ENCODE measurements at regions not wholly inside any gene's neighbourhood (a gene's known extent, or its start where the extent isn't known, plus 50 kb on each side); places are given as distances from the start of the nearest gene placed in this dataset.

DNA sequence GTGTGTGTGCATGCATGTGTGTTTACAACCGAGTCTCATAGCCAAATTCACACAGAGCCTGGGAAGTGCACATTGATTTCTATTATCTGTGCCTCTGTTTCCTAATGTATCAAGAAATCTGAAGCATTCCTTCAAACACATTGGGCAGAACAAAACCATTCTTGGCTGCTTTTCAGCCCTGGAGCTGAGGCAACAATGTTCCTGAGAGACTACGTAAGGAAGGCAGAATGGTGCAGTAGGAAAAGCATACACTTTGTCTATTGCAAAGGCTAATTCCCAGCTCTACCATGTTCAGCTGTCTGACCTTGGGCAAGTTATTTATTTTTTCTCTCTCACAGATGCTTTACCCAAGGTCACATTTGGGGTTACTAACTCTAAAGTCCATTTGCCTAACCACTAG is 575.5 kb downstream of the SOX6 start:
- no peak for DNase-seq

DNA sequence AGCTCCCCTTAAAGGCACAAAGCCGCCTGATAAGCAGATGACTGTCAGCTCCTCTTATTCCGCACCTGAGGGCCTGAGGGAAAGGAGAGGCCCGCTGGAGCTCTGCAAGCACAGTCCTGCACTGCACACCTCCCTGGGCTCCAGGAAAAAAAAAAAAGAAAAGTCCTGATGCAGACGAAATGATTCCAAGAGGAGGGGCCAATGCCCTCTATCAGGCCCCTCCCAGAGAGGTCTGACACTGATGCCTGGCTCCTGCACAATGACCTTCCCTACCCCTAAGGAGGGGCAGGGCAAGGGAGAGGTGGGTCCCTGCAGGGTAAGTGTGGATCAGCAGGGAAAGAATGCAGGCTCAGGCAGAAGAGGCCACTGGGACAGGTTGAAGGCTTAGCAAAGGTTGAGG is 572.7 kb downstream of the SOX6 start:
- no peak for DNase-seq

DNA sequence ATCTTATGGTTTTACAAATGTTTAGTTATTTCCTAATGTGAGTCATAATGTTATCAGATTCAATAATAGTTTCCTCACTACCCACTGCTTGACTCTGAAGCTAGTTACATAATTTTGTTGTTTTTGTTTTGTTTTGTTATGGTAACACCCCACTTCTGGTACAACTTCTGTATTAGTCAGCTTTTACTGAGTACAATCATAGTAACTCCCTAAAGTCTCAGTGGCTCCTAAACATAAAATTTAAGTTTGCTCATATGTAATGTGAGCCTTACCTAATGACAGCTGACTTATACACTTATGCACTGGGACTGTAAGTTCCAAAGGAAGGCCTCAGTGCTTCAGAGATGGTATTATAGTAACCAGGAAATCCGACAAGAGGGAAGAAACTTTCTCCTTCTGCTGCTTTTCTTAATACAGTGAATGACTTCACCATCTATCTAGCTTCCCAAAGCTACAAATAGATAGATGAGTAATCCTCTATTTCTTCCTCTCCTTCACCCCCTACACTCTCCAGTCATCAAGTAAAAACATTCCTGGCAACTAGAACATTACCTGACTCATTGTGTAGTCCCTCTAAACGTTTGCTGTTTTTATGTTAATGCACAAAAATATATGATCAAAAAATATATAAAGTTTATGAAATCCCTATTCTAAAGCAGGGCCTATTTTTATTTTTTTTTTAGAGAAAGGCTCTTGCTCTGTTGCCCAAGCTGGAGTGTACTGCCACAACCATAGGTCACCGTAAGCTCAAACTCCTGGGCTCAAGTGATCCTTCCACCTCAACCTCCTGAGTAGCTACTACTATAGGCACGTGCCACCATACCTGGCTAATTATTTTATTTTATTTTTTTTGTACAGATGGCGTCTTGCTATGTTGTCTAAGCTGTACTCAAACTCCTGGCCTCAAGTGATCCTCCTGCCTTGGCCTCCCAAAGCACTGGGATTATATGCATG is 563.0 kb downstream of the SOX6 start:
- DNase-seq: no peak

DNA sequence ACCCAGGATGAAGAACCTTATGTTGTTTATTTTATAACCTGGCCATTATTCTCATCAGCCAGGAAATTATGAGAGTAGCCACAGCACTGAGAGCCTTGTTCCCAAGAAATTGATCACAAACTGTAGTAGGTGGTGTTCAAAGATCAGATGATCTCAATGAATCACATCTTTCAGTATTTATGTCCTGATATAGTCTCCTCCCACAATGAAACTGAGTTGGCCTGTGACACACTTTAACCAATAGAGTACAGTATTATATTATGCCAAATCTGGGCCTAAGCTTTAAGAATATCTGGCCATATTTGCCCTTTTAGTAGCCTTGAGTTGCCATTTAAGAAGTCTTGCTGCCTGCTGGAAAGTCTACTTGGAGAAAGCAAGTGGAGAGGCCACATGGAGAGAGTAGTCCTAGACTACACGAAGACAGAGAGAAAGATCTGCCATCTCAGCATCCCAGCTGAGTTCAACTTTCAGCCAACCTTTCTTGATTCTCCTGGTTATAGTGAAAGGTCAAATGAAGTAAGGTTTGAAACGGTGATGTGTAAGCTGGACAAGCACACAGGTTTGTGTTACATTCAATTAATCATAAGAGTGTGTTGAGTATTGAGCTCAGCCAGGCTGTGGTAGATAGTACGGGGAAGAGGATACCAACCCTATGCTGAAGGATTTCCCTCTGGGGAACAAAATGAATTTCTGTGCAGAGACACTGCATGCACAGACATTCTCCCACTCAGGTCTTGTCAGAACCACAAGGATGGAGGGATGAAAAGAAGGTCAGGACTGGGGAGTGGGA is 561.8 kb downstream of the SOX6 start:
- no peak for DNase-seq

DNA sequence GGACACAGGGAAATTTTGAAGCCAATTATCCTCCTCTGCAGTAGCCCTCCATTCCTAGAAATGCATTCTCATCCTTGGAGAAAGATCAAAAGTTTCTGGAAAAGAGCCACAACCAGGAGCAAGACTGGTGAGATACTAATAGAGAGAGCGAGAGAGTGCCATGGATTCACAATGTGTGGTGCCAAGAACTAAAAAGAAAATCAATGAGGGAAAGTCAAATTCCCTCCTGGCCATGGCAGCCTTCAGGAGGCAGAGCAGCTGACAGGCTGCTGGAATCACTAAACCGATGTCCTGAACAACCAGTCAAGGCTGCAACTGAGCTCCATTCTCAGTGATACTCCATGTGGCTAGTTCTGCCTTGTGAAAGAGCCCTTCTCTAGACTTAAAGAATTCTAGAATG is 561.0 kb downstream of the SOX6 start:
- no peak for DNase-seq

DNA sequence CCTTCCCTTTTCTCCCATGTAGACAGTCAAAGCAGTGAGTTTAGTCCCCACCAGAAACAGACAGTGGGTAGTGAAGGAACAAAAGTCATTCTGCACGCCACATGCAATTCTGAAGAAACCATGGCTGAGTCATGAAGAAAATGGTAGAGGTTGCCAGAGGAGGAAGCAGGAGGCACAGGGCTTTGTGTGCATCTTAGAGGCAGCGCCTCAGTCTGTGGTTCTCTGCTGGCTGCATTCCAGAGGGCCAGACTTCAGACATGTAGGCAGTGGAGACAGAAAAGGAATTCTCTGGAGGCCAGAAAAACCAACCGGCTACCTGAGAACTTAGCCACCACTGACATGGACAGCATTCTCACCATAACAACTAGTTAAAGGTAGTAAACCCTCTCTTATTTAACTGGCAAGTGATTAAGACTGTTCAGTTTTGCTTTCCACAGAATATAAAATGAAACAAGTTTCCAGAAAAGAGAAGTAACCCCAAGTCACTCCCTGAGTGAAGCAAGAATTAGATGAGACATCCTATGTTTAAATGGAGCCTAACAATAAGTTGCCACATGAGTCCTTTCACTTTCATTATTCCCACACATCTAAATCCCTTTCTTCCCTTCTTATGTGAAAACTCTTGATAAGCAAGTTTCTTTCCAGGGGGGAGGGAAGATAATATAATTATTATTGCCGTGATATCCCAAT is 556.1 kb downstream of the SOX6 start:
- no peak for DNase-seq

DNA sequence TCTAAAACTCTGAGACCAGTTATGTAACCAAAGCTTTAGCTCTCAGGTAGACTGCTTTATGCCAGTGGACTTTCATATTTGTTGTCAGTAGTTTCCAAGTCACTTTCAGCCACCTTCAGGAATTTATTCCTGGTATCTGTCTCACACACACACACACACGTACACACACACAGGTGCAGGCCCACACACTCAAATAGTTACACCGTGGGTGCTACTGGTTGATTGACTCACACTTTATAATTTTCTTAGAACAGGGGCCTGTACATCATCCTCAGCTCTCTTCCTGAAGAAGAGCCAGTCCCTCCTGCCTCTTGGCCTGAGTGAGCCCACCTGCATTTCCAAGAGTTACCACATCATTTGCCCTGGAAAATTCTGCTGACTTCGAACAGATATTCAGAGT is 555.2 kb downstream of the SOX6 start:
- DNase-seq: no peak

DNA sequence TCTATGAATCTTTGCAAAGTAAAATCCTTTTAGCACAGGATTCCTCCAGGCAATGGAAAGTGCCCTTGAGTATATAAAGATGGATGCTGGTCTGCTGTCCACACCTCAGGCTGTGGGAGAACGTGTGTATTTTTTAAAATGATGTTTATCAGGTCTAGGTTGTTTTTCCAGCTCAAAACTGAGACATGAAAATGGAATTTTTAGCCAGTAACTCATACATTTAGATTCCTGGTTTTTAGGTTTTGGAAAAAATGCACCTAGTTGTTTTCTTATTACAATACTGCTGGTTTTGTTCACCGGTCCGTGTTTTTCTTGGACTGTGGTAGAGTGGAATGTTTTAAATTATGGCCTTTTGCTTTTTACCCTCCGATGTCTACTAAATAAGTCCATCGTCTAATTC is 554.7 kb downstream of the SOX6 start:
- no peak for DNase-seq

DNA sequence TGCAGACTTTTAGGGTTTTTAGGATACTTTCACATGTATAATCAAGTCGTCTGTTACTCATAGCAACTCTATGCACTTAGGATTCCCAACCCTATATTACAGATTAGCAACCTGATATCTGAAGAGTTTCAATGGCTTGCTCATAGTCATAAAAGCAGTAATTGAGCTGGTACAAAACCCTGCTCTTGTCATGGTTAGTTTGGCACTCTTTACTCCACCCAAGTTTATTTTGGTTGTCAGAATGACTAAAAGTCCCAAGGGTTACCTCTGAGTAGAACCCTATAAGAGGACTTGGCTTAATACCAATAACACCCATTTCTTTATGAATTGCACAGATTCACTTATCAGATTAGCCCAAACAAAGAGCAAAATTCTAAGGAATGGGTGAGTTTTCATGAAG is 550.6 kb downstream of the SOX6 start:
- peak; percentile 27 for DNase-seq

DNA sequence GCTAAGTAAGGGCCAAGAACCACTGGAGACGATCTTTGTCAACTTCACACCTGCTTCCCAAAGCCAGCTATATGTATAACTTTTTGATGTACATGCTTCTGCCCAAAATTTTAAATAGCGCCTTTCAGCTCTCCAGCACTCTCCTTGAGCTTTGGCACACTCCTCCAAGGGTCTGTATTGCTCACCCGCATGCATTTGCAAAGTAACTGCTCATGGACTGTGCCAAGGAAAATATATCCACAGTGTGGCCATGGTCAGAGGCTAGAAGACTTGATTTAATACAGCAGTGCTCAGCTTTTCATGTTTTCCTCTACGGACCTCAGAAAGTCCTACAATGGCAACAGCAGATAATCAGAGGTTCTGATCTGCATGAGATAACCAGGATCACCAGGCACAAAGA is 550.1 kb downstream of the SOX6 start:
- no peak for DNase-seq

DNA sequence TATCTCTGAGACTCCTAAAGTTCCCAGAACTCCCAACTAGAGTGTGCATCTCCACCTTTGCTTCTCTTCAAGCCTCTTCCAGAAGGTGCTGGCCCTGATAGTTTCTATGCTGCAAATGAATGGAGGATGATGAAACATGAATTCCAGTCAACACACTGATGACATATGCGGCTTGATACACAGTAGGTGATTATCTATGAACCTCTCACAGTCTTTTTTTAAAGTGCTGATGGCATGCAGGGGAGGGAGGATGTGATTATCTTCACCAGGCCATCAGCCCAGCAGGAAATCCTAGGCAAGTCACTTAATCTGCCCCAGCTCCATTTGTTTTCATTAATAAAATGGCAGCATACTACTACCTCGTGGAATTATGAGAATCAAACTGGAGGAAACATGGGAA is 548.5 kb downstream of the SOX6 start:
- no peak for DNase-seq

DNA sequence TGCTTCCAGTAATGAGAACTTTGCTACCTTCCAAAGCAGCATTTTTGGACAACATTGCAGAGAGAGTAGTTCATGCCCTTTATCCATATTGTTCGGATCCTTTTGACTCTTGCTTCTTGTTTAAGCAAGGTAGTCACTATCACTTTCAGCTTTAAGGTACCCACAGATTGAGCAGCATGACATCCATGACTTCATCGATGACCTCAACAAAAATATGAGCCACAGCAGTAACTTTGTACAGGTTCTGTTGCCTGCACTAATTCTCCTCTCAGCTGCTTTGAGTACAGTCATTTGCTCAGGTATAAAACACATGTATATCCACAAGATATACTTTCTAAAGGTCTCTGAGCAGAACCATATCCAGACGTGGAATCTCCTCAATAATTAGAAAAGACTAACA is 546.3 kb downstream of the SOX6 start:
- DNase-seq: no peak

DNA sequence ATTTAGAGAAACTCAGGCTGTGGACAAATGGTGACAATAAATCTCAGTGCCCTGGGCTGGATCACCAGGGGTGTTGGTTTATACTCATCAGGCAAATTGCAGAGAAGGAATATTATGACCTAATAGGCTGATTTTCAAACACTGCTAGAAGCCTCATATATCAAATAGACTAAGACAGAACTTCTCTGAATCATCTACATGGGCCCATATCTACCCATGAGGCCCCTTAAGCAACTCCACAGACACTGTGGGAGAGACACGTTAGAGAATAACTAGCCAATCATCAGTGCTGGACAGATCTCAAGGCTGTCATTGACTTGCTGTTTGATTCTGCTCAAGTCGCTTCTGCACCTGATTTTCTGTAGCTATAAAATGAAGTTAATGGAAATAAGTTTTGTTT is 545.8 kb downstream of the SOX6 start:
- DNase-seq: no peak

DNA sequence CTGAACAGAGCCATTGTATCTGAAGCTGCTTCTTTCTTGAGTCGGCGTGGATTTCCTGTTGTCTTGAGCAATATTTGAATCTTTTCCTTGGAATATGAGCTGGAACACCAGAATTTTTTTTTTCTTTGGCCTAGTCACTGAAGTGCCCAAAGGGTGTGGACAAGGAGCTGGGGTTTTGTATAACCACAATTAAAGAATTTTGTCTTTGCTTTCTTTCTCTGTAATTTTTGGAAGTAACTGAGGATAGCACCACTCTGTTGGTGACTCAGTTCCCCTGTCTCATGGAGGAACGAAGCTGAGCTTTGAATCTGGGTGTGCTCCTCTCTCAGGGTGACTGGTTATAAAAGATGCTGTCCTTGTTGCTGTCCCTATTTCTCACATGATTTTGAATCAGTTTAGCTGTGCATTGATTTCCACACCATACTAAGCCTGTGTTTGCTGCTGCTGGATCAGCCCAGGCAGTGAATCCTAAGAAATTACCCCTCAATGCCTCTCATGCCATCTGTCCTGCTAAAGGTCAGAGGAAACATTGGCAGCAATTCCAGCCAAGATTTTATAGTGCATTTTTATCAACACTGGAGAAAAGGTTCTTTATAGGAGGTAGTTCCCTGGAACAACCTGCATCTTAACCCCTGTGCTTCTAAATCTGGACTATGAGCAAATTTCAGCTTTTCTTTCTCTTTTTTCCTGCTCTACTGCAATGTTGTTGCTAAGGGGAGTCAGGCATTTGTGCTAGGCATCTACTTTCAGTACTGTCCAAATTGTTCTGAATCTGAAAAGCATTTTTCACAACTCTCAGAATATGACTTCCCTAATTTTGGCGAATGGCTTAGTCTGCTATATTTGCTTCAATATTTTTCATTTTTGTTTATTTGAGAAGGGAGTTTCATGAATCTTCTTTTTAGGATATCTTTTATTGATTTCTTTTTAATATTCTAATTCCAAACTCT is 540.8 kb downstream of the SOX6 start:
- no peak for DNase-seq

DNA sequence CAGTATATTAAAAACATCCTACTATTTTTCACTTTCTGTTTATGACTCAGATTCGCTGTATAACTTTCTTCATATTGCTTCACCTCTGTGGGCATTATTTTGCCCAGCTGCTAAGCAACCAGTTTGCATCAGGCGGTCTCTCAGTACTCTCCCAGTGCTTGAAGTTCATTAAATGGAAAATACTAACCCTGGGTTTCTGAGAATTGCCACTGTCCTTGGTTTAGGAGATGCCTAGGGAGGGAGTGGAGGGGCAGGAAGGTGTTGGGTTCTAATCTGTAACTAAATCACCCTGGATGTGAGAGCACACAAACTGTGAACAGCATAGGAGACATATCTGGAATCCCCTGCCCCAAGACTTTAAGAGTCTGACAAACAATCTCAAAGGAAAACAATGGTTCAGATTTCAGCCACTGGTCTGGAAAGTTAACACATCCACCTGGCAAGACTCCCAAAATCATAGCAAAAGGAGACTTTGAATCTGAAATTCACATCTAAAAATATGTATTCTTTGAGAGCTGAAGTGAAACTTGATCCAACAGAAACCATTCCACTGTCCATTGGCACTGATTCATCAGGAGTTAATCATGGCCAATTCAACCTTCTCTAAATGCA is 540.0 kb downstream of the SOX6 start:
- DNase-seq: no peak

DNA sequence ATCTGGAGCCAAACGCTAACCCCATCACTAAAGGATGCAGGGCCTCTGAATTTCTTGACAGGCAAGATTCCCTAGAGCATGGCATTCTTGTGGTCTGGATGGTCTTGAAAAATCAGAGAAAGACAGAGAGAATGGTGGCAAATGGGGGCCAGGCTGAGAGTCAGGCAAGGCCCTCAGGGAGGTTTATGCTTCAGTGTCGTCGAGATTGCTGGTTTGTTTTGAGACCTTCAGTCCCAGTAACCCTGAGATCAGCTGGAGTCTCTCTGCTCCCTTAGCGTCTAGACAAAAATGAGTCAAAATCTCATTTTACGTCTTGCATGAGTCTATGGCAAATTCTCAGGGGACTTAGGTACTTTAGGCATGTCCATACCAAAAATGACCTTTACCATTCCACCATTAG is 539.3 kb downstream of the SOX6 start:
- no peak for DNase-seq

DNA sequence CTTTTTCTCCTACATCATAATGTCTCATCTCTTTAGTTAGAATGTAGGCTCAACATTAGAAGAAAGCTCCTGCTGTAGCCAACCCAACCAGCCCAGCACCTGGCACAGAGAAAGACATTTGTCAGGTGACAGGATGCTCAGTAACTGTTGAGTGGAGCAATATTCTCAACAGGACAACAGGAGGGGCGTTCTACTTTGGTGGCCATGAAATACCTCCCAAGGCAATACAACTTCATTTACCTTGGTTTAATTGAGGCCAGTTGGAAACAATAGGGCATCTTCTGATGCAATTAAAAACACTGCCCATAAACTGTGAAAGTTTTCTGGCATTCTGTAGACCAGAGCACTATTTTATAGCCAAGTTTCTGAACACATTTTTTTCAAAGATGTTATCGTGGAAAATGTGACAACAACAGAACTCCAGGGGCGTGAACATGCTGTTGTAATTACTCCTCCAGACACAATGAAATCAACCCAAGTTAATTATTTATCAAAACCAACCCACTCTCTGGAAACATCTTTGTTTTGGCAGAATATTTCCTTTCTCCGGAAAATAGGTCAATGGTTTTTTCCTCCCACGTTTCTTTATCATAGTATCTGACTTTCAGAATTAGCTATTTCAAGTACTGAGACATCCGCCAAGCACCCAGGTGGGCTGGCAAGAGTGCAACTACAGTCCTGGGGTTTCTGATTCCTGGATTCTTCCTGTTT is 538.1 kb downstream of the SOX6 start:
- DNase-seq: no peak

DNA sequence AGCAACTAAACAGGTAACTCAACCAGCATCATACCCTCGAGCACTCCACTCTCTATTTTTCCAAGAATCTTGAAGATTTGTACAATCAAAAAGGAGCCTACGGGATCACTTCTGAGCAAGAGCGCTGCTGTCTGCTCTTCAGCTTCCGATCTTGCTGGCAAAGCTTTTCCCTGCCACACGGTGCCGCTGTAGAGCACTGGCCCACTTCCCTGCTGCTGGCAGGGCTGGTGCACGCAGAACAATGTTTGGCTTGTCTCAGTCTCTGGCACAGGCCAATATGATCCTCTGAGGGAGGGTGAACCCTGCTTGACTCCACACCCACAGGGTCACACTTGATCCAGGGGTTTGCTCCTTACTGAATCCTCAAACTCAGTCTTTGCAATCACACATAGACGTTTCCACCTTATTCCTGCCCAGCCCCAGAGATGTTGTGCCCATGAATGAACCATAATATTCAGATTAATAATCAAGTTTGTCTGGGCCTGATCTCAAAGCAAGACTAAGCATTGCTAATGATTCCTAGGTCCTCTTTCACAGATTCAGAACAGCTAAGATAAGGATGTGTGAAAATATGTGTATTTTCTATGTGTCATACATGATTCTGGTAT is 536.6 kb downstream of the SOX6 start:
- DNase-seq: no peak

DNA sequence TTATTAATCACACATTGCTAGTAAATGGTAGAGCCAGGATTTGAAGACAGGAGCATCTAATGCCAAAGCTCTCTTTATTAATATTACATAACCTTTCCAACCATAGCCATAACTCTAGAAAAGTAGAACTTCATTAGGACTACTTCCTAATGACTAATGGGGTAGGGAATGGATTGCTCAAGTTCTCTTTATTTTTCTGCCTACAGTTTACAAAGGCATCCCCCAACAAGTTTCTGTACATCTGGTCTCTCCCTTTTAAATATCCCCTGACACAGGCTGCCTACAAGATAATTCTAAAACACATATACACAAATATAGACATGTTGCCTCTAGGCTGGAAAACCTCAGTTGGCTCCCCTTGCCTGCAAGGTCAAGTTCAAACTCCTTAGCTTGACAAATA is 534.9 kb downstream of the SOX6 start:
- DNase-seq: no peak

DNA sequence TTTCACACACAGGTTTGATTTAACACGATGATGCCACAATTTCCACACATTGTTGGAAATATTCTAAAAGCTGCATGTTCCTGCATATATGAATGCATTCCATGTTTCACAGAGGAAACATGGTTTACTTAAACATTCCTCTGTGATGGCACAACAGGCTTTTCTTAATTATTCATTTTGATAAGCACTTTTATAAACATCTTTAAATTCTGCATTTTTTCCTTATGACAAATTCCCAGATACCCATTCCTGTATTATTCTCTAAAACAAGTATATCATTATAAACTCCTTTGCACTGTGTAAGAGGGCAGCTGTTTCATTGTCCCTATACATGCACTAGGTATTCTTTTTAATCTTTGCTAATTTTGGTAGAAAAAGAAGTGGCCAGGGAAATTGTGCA is 532.3 kb downstream of the SOX6 start:
- no peak for DNase-seq

Data from NCI-H1436 treated with DMSO at 0.1 percent for 48 hours (cell line).